MCF 10A (cell line): ENCODE measurements at regions not wholly inside any gene's neighbourhood (a gene's known extent, or its start where the extent isn't known, plus 50 kb on each side); places are given as distances from the start of the nearest gene placed in this dataset.

Experiments used
- BruUV-seq: library from RNA; stranded (reverse); fragments of 400-500 nt; replicated peaks from 2 replicates; lab custom pipeline; 2021; lab: Mats Ljungman, UMichigan
- CTCF ChIA-PET: fragments of 300-600 bp; sonication (Branson Sonifier 250); formaldehyde crosslinking; extraction: SDS; loops from one replicate; lab custom pipeline; 2021; ENCODE audit warnings: antibody characterized with exemption, inconsistent platforms; lab: Yijun Ruan, JAX
- POLR2A ChIA-PET: fragments of 300-600, 350-650 bp; sonication (Branson Sonifier 250); formaldehyde crosslinking; extraction: SDS; loops from one replicate; lab custom pipeline; 2020; ENCODE audit warnings: antibody characterized with exemption, inconsistent platforms; lab: Yijun Ruan, JAX
- DNase-seq: peaks from one replicate; pipeline ENCODE4 v3.0.0-alpha.2; 2018; ENCODE audit not compliant: unreplicated experiment
- H3K27ac Mint-ChIP-seq: one replicate; pipeline ENCODE4 v1.8.0; 2022; ENCODE audit warnings: mild to moderate bottlenecking, low read depth, mixed read lengths; ENCODE audit not compliant: unreplicated experiment
- H3K27me3 Mint-ChIP-seq: one replicate; pipeline ENCODE4 v1.8.0; 2022; ENCODE audit warnings: mixed read lengths; ENCODE audit not compliant: insufficient read depth, unreplicated experiment
- H3K36me3 Mint-ChIP-seq: one replicate; pipeline ENCODE4 v1.8.0; 2022; ENCODE audit warnings: mild to moderate bottlenecking, moderate library complexity, mixed read lengths; ENCODE audit not compliant: insufficient read depth, unreplicated experiment
- H3K4me1 Mint-ChIP-seq: one replicate; pipeline ENCODE4 v1.8.0; 2022; ENCODE audit warnings: mixed read lengths; ENCODE audit not compliant: insufficient read depth, unreplicated experiment
- H3K4me3 Mint-ChIP-seq: one replicate; pipeline ENCODE4 v1.8.0; 2022; ENCODE audit warnings: mild to moderate bottlenecking, moderate library complexity, mixed read lengths; ENCODE audit not compliant: unreplicated experiment
- H3K9me3 Mint-ChIP-seq: one replicate; pipeline ENCODE4 v1.8.0; 2022; ENCODE audit warnings: mixed read lengths; ENCODE audit not compliant: unreplicated experiment
- CTCF ChIP-seq: fragments of 200-600 bp; IDR thresholded peaks from one replicate; pipeline ENCODE4 v1.8.0; 2022; ENCODE audit warnings: antibody characterized with exemption, mild to moderate bottlenecking; ENCODE audit not compliant: unreplicated experiment
- intact Hi-C: fragments of 100-400 bp; cut with micrococcal nuclease; formaldehyde crosslinking; loops from 2 replicates; pipeline ENCODE4 v1.14.1; 2022

GRCh38 chr3:174438501-174439145, 420.5 kb upstream of the NAALADL2 start:
- H3K4me1 Mint-ChIP-seq, result peaks cover 10% of the 10 kb centered on the region
- ChIA-PET CTCF (interaction anchor here (0.5 to 1.3 kb wide), 2 partner anchors 83 to 534 kb away, joined by 4 to 5 read pairs; no protein-coding TSS in a partner anchor), POLR2A (interaction anchor here (1.9 kb wide), 1 partner anchor 60 kb away, joined by 5 read pairs; no protein-coding TSS in a partner anchor)
- H3K4me3 Mint-ChIP-seq, result no peak overlapping the region
- no TSS peak for BruUV-seq
- no peak overlapping the region for H3K27ac Mint-ChIP-seq
- TF ChIP-seq CTCF, result no peak
- no peaks in the 10 kb centered on the region for H3K36me3 Mint-ChIP-seq
- no peak for DNase-seq
- no peaks in the 10 kb centered on the region for H3K9me3 Mint-ChIP-seq
- no peaks in the 10 kb centered on the region for H3K27me3 Mint-ChIP-seq
- intact Hi-C loops, result no loop called here

- Mint-ChIP-seq H3K27me3 (no peaks in the 10 kb centered on the region), H3K36me3 (no peaks in the 10 kb centered on the region), H3K27ac (no peak overlapping the region), H3K9me3 (no peaks in the 10 kb centered on the region), H3K4me3 (no peak overlapping the region), H3K4me1 (peaks cover 10% of the 10 kb centered on the region)
- CTCF ChIA-PET, result interaction anchor here (0.6 to 1.3 kb wide), 3 partner anchors 84 to 544 kb away, joined by 3 to 5 read pairs (median 4); no protein-coding TSS in a partner anchor
- intact Hi-C loops, result loop anchor here (2.0 to 5.0 kb wide), 2 partner anchors 511 to 708 kb away; no protein-coding TSS in a partner anchor
- POLR2A ChIA-PET, result interaction anchor here (0.6 to 2.6 kb wide), 8 partner anchors 8 to 1274 kb away, joined by 3 to 26 read pairs (median 3); no protein-coding TSS in a partner anchor
- TSS peak; percentile 62 for BruUV-seq
- TF ChIP-seq CTCF, result no peak
- peak; percentile 91 for DNase-seq
Observed at GRCh38 chr3:174439331-174440252, 419.5 kb upstream of the NAALADL2 start.

GRCh38 chr3:174440253-174440701, 418.9 kb upstream of the NAALADL2 start:
- Mint-ChIP-seq H3K27ac (no peak overlapping the region), H3K36me3 (no peaks in the 10 kb centered on the region), H3K4me1 (peaks cover 10% of the 10 kb centered on the region), H3K4me3 (no peak overlapping the region), H3K9me3 (no peaks in the 10 kb centered on the region), H3K27me3 (no peaks in the 10 kb centered on the region)
- CTCF ChIA-PET, result interaction anchor here (0.6 to 1.9 kb wide), 5 partner anchors 8 to 544 kb away, joined by 3 to 9 read pairs (median 4); no protein-coding TSS in a partner anchor
- TF ChIP-seq CTCF, result no peak
- no TSS peak for BruUV-seq
- DNase-seq, result peak; percentile 73
- POLR2A ChIA-PET, result interaction anchor here (0.6 to 2.6 kb wide), 14 partner anchors 8 to 1990 kb away, joined by 3 to 26 read pairs (median 4); no protein-coding TSS in a partner anchor
- intact Hi-C loops, result loop anchor here (2.0 to 5.0 kb wide), 2 partner anchors 511 to 707 kb away; no protein-coding TSS in a partner anchor
